ENCODE measurements at regions not wholly inside any gene's neighbourhood (a gene's known extent, or its start where the extent isn't known, plus 50 kb on each side); places are given as distances from the start of the nearest gene placed in this dataset.
"Not testable (repeated sequence)": the region's sequence is repeated elsewhere in the genome, so short reads cannot be mapped to it uniquely, and the experiment has no call there.

DNA sequence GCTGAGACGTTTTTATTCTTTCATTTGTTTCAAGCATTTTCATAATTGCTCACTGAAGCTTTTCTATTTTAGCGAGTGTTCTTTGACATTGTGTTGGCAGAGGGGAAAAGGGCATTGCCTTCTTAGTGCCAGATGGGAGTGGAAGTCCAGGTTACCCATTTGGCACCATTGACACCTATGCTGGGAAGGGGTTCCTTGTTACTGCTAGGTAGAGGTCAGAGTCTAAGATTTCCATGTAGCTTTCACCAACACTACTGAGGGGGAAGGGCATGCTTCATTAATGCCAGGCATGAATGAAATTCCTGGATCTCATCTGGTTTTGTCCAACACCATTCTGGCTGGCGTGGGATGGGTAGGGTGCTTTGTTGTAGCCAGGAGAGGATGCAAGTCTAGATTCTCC, 191.3 kb upstream of the PLGLB1 start:
- not testable (repeated sequence) for H3K4me1 ChIP-seq (ENCODE audit: low read length); H3K36me3 ChIP-seq (replicated peaks; ENCODE audit: insufficient read depth, low read length); H3K9ac ChIP-seq (ENCODE audit: low read length); H3K9me3 ChIP-seq (replicated peaks; ENCODE audit: insufficient read depth, low read length); DNase-seq; H2AFZ ChIP-seq (ENCODE audit: low read length); H4K20me1 ChIP-seq (ENCODE audit: insufficient read depth, low read length); H3F3A ChIP-seq (ENCODE audit: insufficient read depth, low read length); H3K4me2 ChIP-seq (ENCODE audit: low read depth, low read length); H3K4me3 ChIP-seq (ENCODE audit: low read length); H3K79me2 ChIP-seq (ENCODE audit: low read length); H3K9me2 ChIP-seq (replicated peaks; ENCODE audit: insufficient read depth, low read length); H3K27me3 ChIP-seq (replicated peaks; ENCODE audit: insufficient read depth, low read length); H3K27ac ChIP-seq (ENCODE audit: low read length)

DNA sequence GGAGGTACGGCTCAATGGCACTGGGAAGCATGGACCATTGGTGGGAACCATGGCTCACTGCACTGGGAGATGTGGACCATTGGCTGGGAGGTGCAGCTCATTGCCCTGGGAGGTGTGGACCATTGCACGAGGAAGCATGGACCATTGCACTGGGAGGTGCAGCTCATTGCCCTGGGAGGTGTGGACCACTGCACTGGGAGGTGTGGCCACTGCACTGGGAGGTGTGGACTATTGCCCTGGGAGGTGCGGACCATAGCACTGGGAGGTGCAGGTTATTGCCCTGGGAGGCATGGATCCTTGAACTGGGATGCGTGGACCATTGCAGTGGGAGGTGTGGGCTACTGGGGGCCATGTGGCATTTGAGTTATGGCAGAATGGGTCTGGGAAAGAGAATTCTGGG, 195.4 kb upstream of the PLGLB1 start:
- not testable (repeated sequence) for H3K4me1 ChIP-seq (ENCODE audit: low read length); H3K9ac ChIP-seq (ENCODE audit: low read length); H3K4me2 ChIP-seq (ENCODE audit: low read depth, low read length); H3F3A ChIP-seq (ENCODE audit: insufficient read depth, low read length); H2AFZ ChIP-seq (ENCODE audit: low read length); H3K9me2 ChIP-seq (replicated peaks; ENCODE audit: insufficient read depth, low read length); H4K20me1 ChIP-seq (ENCODE audit: insufficient read depth, low read length); DNase-seq; H3K27ac ChIP-seq (ENCODE audit: low read length); H3K79me2 ChIP-seq (ENCODE audit: low read length); H3K4me3 ChIP-seq (ENCODE audit: low read length); H3K27me3 ChIP-seq (replicated peaks; ENCODE audit: insufficient read depth, low read length); H3K9me3 ChIP-seq (replicated peaks; ENCODE audit: insufficient read depth, low read length); H3K36me3 ChIP-seq (replicated peaks; ENCODE audit: insufficient read depth, low read length)

DNA sequence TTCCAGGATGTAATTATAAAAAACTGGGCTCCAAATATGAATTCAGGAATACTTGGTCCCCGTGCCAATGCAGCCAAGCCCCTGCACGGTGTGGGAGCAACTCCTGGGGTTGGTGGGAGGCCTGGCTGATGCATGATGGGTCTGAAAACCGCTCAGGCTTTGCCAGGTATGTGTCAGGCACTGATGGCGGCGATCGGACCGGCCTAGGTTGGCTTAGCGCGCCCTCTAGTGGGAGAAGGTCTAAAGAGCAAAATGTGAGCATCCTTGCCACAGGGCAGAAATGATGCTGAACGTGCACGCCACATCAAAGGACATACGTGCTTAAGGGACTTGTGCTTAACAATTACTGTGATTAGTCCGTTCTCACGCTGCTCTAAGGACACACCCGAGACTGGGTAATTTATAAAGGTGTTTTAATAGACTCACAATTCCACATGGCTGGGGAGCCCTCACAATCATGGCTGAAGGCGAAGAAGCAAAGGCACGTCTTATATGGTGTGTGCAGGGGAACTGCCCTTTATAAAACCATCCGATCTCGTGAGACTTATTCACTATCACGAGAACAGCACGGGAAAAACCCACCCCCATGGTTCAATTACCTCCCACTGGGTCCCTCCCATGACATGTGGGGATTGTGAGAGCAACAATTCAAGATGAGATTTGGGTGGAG, 196.2 kb upstream of the PLGLB1 start:
- H3K27me3 ChIP-seq (replicated peaks; ENCODE audit: insufficient read depth, low read length); H4K20me1 ChIP-seq (ENCODE audit: insufficient read depth, low read length); H3K79me2 ChIP-seq (ENCODE audit: low read length); H3K9me3 ChIP-seq (replicated peaks; ENCODE audit: insufficient read depth, low read length); H3K9ac ChIP-seq (ENCODE audit: low read length); H3K4me2 ChIP-seq (ENCODE audit: low read depth, low read length); H3K9me2 ChIP-seq (replicated peaks; ENCODE audit: insufficient read depth, low read length); H3K27ac ChIP-seq (ENCODE audit: low read length); H3K4me3 ChIP-seq (ENCODE audit: low read length); H2AFZ ChIP-seq (ENCODE audit: low read length); DNase-seq; H3F3A ChIP-seq (ENCODE audit: insufficient read depth, low read length); H3K36me3 ChIP-seq (replicated peaks; ENCODE audit: insufficient read depth, low read length); H3K4me1 ChIP-seq (ENCODE audit: low read length): not testable (repeated sequence)
- TF ChIP-seq, protein P1, sequence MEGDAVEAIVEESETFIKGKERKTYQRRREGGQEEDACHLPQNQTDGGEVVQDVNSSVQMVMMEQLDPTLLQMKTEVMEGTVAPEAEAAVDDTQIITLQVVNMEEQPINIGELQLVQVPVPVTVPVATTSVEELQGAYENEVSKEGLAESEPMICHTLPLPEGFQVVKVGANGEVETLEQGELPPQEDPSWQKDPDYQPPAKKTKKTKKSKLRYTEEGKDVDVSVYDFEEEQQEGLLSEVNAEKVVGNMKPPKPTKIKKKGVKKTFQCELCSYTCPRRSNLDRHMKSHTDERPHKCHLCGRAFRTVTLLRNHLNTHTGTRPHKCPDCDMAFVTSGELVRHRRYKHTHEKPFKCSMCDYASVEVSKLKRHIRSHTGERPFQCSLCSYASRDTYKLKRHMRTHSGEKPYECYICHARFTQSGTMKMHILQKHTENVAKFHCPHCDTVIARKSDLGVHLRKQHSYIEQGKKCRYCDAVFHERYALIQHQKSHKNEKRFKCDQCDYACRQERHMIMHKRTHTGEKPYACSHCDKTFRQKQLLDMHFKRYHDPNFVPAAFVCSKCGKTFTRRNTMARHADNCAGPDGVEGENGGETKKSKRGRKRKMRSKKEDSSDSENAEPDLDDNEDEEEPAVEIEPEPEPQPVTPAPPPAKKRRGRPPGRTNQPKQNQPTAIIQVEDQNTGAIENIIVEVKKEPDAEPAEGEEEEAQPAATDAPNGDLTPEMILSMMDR (IDR thresholded peaks at IDR 0.05; ENCODE audit: low read length): peak; percentile 19; the same call in 1 of the 2 replicates

DNA sequence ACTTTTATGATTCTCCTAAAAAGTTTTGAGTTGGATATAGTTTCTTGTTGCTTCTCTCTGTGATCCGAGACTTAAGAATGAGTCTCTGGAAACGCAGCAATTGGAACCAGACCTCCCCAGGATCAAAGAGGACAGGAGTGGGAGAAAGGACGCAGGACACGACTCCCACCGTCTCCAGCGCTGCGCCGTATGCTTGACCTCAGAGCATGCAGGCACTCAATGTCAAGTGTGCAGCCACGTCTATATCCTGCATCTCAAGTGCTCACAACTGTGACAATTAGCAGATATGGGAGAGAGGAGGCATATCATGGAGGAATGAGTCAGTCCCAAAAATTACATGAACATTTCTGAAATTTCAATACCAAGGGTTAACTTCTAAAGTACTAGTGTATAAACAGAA, 199.0 kb upstream of the PLGLB1 start:
- not testable (repeated sequence) for H3K4me3 ChIP-seq (ENCODE audit: low read length); H3K27ac ChIP-seq (ENCODE audit: low read length); H3K79me2 ChIP-seq (ENCODE audit: low read length); H3F3A ChIP-seq (ENCODE audit: insufficient read depth, low read length); H3K9ac ChIP-seq (ENCODE audit: low read length); H3K27me3 ChIP-seq (replicated peaks; ENCODE audit: insufficient read depth, low read length); DNase-seq; H3K4me2 ChIP-seq (ENCODE audit: low read depth, low read length); H3K4me1 ChIP-seq (ENCODE audit: low read length); H3K36me3 ChIP-seq (replicated peaks; ENCODE audit: insufficient read depth, low read length); H2AFZ ChIP-seq (ENCODE audit: low read length); H4K20me1 ChIP-seq (ENCODE audit: insufficient read depth, low read length); H3K9me2 ChIP-seq (replicated peaks; ENCODE audit: insufficient read depth, low read length); H3K9me3 ChIP-seq (replicated peaks; ENCODE audit: insufficient read depth, low read length)

DNA sequence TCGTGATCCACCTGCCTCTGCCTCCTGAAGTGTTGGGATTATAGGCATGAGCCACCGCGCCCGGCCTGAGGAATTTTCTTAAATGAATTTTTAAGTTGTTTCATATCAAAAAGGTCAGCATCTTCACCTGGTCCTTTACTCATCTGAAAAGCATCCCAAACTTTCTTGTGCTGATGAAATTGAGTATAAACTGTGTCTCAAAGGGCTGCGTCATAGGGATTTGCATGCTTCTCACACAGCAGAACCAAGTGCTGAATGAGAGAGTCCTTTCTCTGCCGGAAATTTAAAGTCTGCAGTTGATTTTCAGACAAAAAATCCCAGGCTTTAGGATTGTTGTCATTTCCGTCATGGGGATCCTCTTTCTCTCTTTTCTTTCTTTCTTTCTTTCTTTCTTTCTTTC, 200.5 kb upstream of the PLGLB1 start:
- H3K79me2 ChIP-seq (ENCODE audit: low read length); H3K9me2 ChIP-seq (replicated peaks; ENCODE audit: insufficient read depth, low read length); H3K36me3 ChIP-seq (replicated peaks; ENCODE audit: insufficient read depth, low read length); H3F3A ChIP-seq (ENCODE audit: insufficient read depth, low read length); H3K4me1 ChIP-seq (ENCODE audit: low read length); H3K27ac ChIP-seq (ENCODE audit: low read length); H3K27me3 ChIP-seq (replicated peaks; ENCODE audit: insufficient read depth, low read length); H3K4me2 ChIP-seq (ENCODE audit: low read depth, low read length); H3K9ac ChIP-seq (ENCODE audit: low read length); H3K4me3 ChIP-seq (ENCODE audit: low read length); H4K20me1 ChIP-seq (ENCODE audit: insufficient read depth, low read length); H2AFZ ChIP-seq (ENCODE audit: low read length); DNase-seq; H3K9me3 ChIP-seq (replicated peaks; ENCODE audit: insufficient read depth, low read length): not testable (repeated sequence)

DNA sequence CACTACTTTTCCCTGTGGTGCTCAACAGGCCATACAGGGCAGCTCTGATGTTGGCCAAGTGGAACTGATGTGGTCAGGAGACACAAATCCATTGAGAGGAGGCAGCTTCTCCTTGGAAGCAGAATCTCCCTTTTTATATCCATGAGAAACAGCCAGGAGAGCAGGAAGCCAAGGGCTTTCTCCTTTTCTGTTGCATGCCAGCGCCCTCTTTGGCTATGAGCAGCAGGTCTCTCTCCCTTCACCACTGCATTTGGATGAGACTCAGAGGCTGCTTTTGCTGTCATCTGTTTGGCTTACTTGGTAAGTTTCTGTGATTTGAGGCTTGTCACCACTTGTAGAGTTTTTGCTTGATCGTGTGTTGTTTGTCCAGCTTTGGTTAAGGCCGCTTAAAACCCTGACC, 202.2 kb upstream of the PLGLB1 start:
- not testable (repeated sequence) for DNase-seq; H3K36me3 ChIP-seq (replicated peaks; ENCODE audit: insufficient read depth, low read length); H2AFZ ChIP-seq (ENCODE audit: low read length); H3K4me1 ChIP-seq (ENCODE audit: low read length); H3K4me2 ChIP-seq (ENCODE audit: low read depth, low read length); H3K9me2 ChIP-seq (replicated peaks; ENCODE audit: insufficient read depth, low read length); H3K27me3 ChIP-seq (replicated peaks; ENCODE audit: insufficient read depth, low read length); H3K9me3 ChIP-seq (replicated peaks; ENCODE audit: insufficient read depth, low read length); H3F3A ChIP-seq (ENCODE audit: insufficient read depth, low read length); H4K20me1 ChIP-seq (ENCODE audit: insufficient read depth, low read length); H3K4me3 ChIP-seq (ENCODE audit: low read length); H3K79me2 ChIP-seq (ENCODE audit: low read length); H3K27ac ChIP-seq (ENCODE audit: low read length); H3K9ac ChIP-seq (ENCODE audit: low read length)

Data from MM.1S (cell line).